CD14-positive monocyte (primary cell): ENCODE measurements at regions not wholly inside any gene's neighbourhood (a gene's known extent, or its start where the extent isn't known, plus 50 kb on each side); places are given as distances from the start of the nearest gene placed in this dataset.

Source experiments
- DNase-seq, 3 donors: peaks; one replicate each; pipeline ENCODE4 v3.0.0-alpha.2; 2011 to 2022
- H2AFZ ChIP-seq: 2 replicates; pipeline ENCODE4 v1.6.0; 2012; ENCODE audit warnings: mild to moderate bottlenecking, low read depth, low read length, inconsistent platforms; ENCODE audit not compliant: insufficient read depth, poor library complexity, severe bottlenecking
- H3K27ac ChIP-seq, 2 donors: 1 replicate in 1 of 2; 2 replicates in 1 of 2; pipeline ENCODE4 v1.5.1; 2012 to 2013; ENCODE audit warnings: low read length in 2 of 2, control low read depth in 1 of 2, inconsistent platforms in 1 of 2, low read depth in 1 of 2, mild to moderate bottlenecking in 1 of 2
- H3K27me3 ChIP-seq, 2 donors: one replicate each; pipeline versions ENCODE4 v1.6.0 to v1.6.1; 2011 to 2013; ENCODE audit warnings: low read length in 2 of 2; ENCODE audit not compliant: control insufficient read depth in 2 of 2, insufficient read depth in 2 of 2
- H3K36me3 ChIP-seq, 2 donors: replicated peaks in 1 of 2; 1 replicate in 1 of 2; 2 replicates in 1 of 2; pipeline versions ENCODE4 v1.5.1 to v1.6.1; 2012 to 2013; ENCODE audit warnings: low read length in 2 of 2, control low read depth in 1 of 2, inconsistent platforms in 1 of 2, mild to moderate bottlenecking in 1 of 2; ENCODE audit not compliant: insufficient read depth in 2 of 2, control insufficient read depth in 1 of 2
- H3K4me1 ChIP-seq, 2 donors: 1 replicate in 1 of 2; 2 replicates in 1 of 2; pipeline versions ENCODE4 v1.5.1 to v1.6.1; 2012 to 2013; ENCODE audit warnings: low read length in 2 of 2, control low read depth in 1 of 2, inconsistent platforms in 1 of 2, mild to moderate bottlenecking in 1 of 2, moderate library complexity in 1 of 2; ENCODE audit not compliant: insufficient read depth in 2 of 2, control insufficient read depth in 1 of 2
- H3K4me2 ChIP-seq: replicated peaks from 2 replicates; pipeline ENCODE3; 2012; ENCODE audit warnings: low read length, moderate library complexity, mild to moderate bottlenecking; ENCODE audit not compliant: poor library complexity, severe bottlenecking; ENCODE audit errors: extremely low read depth
- H3K4me3 ChIP-seq, 3 experiments: fragments of 200-600 bp in 1 of 3; sonication (generic) in 1 of 3; replicated peaks in 1 of 3; 1 replicate in 2 of 3; 2 replicates in 1 of 3; pipeline ENCODE4 v1.5.1; 2011 to 2013; ENCODE audit warnings: low read length in 3 of 3, mild to moderate bottlenecking in 3 of 3, control low read depth in 2 of 3, low read depth in 2 of 3, inconsistent platforms in 1 of 3, moderate library complexity in 1 of 3
- H3K79me2 ChIP-seq: 2 replicates; pipeline ENCODE4 v1.6.0; 2012; ENCODE audit warnings: mild to moderate bottlenecking, control low read depth, inconsistent platforms, low read length, moderate library complexity; ENCODE audit not compliant: insufficient read depth
- H3K9ac ChIP-seq: 2 replicates; pipeline ENCODE4 v1.6.0; 2017; ENCODE audit warnings: low read length, mild to moderate bottlenecking; ENCODE audit not compliant: insufficient read depth, poor library complexity, severe bottlenecking
- H3K9me3 ChIP-seq, 2 donors: replicated peaks in 1 of 2; 1 replicate in 1 of 2; 2 replicates in 1 of 2; pipeline versions ENCODE4 v1.5.1 to v1.6.1; 2012 to 2013; ENCODE audit warnings: low read length in 2 of 2, control low read depth in 1 of 2; ENCODE audit not compliant: control insufficient read depth in 1 of 2, insufficient read depth in 1 of 2
- H4K20me1 ChIP-seq: 2 replicates; pipeline ENCODE4 v1.6.0; 2012; ENCODE audit warnings: mild to moderate bottlenecking, low read length, control low read depth, moderate library complexity; ENCODE audit not compliant: insufficient read depth
- H3K27ac Mint-ChIP-seq, 7 donors: one replicate each; pipeline ENCODE4 v1.8.0; 2020; ENCODE audit warnings: mild to moderate bottlenecking in 7 of 7, mixed read lengths in 7 of 7, moderate library complexity in 6 of 7, inconsistent platforms in 2 of 7
- H3K27me3 Mint-ChIP-seq, 3 donors: one replicate each; pipeline ENCODE4 v1.8.0; 2021 to 2022; ENCODE audit warnings: low read depth in 3 of 3, mild to moderate bottlenecking in 3 of 3, mixed read lengths in 3 of 3, moderate library complexity in 3 of 3, inconsistent platforms in 1 of 3
- H3K36me3 Mint-ChIP-seq, 2 donors: one replicate each; pipeline ENCODE4 v1.8.0; 2020; ENCODE audit warnings: mixed read lengths in 2 of 2, inconsistent platforms in 1 of 2, mild to moderate bottlenecking in 1 of 2
- H3K4me1 Mint-ChIP-seq: one replicate; pipeline ENCODE4 v1.8.0; 2020; ENCODE audit warnings: mild to moderate bottlenecking, mixed read lengths
- H3K4me3 Mint-ChIP-seq, 2 donors: one replicate each; pipeline ENCODE4 v1.8.0; 2020; ENCODE audit warnings: mild to moderate bottlenecking in 2 of 2, mixed read lengths in 2 of 2, moderate library complexity in 1 of 2
- H3K9me3 Mint-ChIP-seq, 7 donors: one replicate each; pipeline ENCODE4 v1.8.0; 2020 to 2022; ENCODE audit warnings: mixed read lengths in 7 of 7, mild to moderate bottlenecking in 6 of 7, moderate library complexity in 6 of 7, inconsistent platforms in 2 of 7
- CTCF ChIP-seq: fragments of 200-600 bp; IDR thresholded peaks from one replicate; pipeline ENCODE4 v1.8.0; 2022; ENCODE audit warnings: antibody characterized with exemption, mild to moderate bottlenecking
- WGBS: methylation state at CpG from one replicate; pipeline ENCODE4 v1.1.5; 2013; ENCODE audit warnings: missing lambda C conversion rate; ENCODE audit not compliant: insufficient coverage; 5-methylcytosine and 5-hydroxymethylcytosine counted together
- intact Hi-C, 2 donors: fragments of 100-400 bp; cut with micrococcal nuclease; formaldehyde crosslinking; loops; one replicate each; pipeline versions ENCODE4 v1.15.0 to v1.15.1; 2023

GRCh38 chr4:73929278-73929677 is 52.5 kb downstream of the PF4 start:
- Histone ChIP-seq H2AFZ (no peak overlapping the region), H3K9ac (no peak overlapping the region), H3K27ac (no peak overlapping the region), H3K4me2 (no peak overlapping the region), H4K20me1 (no peaks in the 10 kb centered on the region), H3K36me3 (no peaks in the 10 kb centered on the region), H3K79me2 (no peaks in the 10 kb centered on the region), H3K4me1 (no peaks in the 10 kb centered on the region), H3K27me3 (no peaks in the 10 kb centered on the region), H3K9me3 (no peaks in the 10 kb centered on the region), H3K4me3 (no peak overlapping the region)
- no peak overlapping the region for H3K27ac Mint-ChIP-seq
- H3K4me3 Mint-ChIP-seq, result no peak overlapping the region
- intact Hi-C loops, result no loop called here
- no peaks in the 10 kb centered on the region for H3K36me3 Mint-ChIP-seq
- peaks cover 0 to 2% (median 0%) of the 10 kb centered on the region in 3 donors for H3K27me3 Mint-ChIP-seq
- TF ChIP-seq CTCF, result no peak
- peaks cover 0 to 4% (median 2%) of the 10 kb centered on the region in 7 donors for H3K9me3 Mint-ChIP-seq
- no peaks in the 10 kb centered on the region for H3K4me1 Mint-ChIP-seq
- WGBS, result no CpG with 5 or more reads among the region's 4 CpGs
- no peak for DNase-seq

DNA sequence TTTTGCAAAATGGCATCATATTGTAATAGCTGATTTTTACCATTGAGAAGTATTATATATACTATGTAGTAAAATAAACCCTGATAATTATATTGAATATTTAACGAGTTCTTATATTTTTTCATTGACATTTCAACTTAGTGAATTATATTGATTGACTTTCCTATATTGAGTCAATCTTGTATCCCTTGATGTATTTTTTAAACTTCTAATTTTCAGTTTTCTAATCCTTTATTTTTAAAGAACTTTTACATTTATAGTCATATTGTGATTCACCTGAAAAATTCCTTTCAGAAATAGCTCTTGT is 54.4 kb downstream of the CXCL1 start:
- no CpG with 5 or more reads among the region's 1 CpG for WGBS
- Histone ChIP-seq H3K9me3 (no peaks in the 10 kb centered on the region), H3K27ac (no peak overlapping the region), H3K4me2 (no peak overlapping the region), H3K9ac (no peak overlapping the region), H3K4me3 (no peak overlapping the region), H3K36me3 (no peaks in the 10 kb centered on the region), H2AFZ (no peak overlapping the region), H3K79me2 (no peaks in the 10 kb centered on the region), H4K20me1 (no peaks in the 10 kb centered on the region), H3K27me3 (no peaks in the 10 kb centered on the region), H3K4me1 (no peaks in the 10 kb centered on the region)
- intact Hi-C loops, result no loop called here
- no peak for TF ChIP-seq CTCF
- no peaks in the 10 kb centered on the region for H3K36me3 Mint-ChIP-seq
- H3K4me1 Mint-ChIP-seq, result peaks cover 5% of the 10 kb centered on the region
- DNase-seq, result no peak
- H3K27me3 Mint-ChIP-seq, result peaks cover 0 to 2% (median 0%) of the 10 kb centered on the region in 3 donors
- no peak overlapping the region for H3K27ac Mint-ChIP-seq
- no peak overlapping the region for H3K4me3 Mint-ChIP-seq
- peaks cover 0 to 4% (median under 1%) of the 10 kb centered on the region in 7 donors for H3K9me3 Mint-ChIP-seq
